A549 (cell line): ENCODE measurements at regions not wholly inside any gene's neighbourhood (a gene's known extent, or its start where the extent isn't known, plus 50 kb on each side); places are given as distances from the start of the nearest gene placed in this dataset.

Experiments used
- CBX2 ChIP-seq: fragments of 200-600 bp; sonication (generic); IDR thresholded peaks from 2 replicates; pipeline ENCODE4 v1.6.1; 2016; ENCODE audit warnings: low read depth, mild to moderate bottlenecking, borderline replicate concordance
- CEBPB ChIP-seq, 2 experiments: fragments of >200 bp in 1 of 2; sonication (Bioruptor Twin) in 1 of 2; formaldehyde crosslinking in 1 of 2; IDR thresholded peaks; 2 replicates each; pipeline ENCODE4 v1.6.1; 2012 to 2016
- CHD4 ChIP-seq: fragments of 200-600 bp; sonication (generic); IDR thresholded peaks from 2 replicates; pipeline ENCODE4 v1.6.1; 2016; ENCODE audit warnings: antibody characterized with exemption, mild to moderate bottlenecking, borderline replicate concordance
- EP300 ChIP-seq, 2 experiments: fragments of >200 bp; sonication (Bioruptor Twin); formaldehyde crosslinking; IDR thresholded peaks; 2 replicates in 1 of 2; 3 replicates in 1 of 2; pipeline ENCODE4 v1.6.1; 2016 to 2017
- GATA3 ChIP-seq: IDR thresholded peaks from 2 replicates; pipeline ENCODE4 v1.6.1; 2012; ENCODE audit warnings: borderline replicate concordance
- MAFK ChIP-seq: fragments of 450-650 bp; IDR thresholded peaks from 2 replicates; pipeline ENCODE4 v1.6.1; 2014; ENCODE audit not compliant: partially characterized antibody
- POLR2A ChIP-seq: IDR thresholded peaks from 2 replicates; pipeline ENCODE4 v1.6.1; 2012; ENCODE audit warnings: mild to moderate bottlenecking, low read length
- RAD21 ChIP-seq, 2 experiments: fragments of >200 bp in 1 of 2; sonication (Bioruptor Twin) in 1 of 2; formaldehyde crosslinking in 1 of 2; IDR thresholded peaks in 1 of 2; conservative IDR thresholded peaks in 1 of 2; 2 replicates in 1 of 2; 3 replicates in 1 of 2; pipeline ENCODE4 v1.6.1; 2012 to 2018; ENCODE audit warnings: inconsistent platforms in 1 of 2
- SREBF2 ChIP-seq: fragments of 450-650 bp; IDR thresholded peaks from 2 replicates; pipeline ENCODE4 v1.6.1; 2014; ENCODE audit warnings: mild to moderate bottlenecking, moderate library complexity
- TP53 ChIP-seq: fragments of 250-450 bp; sonication (Bioruptor Pico); IDR thresholded peaks from 2 replicates; pipeline ENCODE4 v1.5.0; 2021; ENCODE audit warnings: mild to moderate bottlenecking, moderate library complexity
- ZFP36 ChIP-seq: fragments of 450-650 bp; IDR thresholded peaks from 2 replicates; pipeline ENCODE4 v1.6.1; 2014; ENCODE audit warnings: borderline replicate concordance; ENCODE audit not compliant: partially characterized antibody
- TF ChIP-seq, protein P1 (sequence below): fragments of >200 bp; sonication (Bioruptor Twin); formaldehyde crosslinking; IDR thresholded peaks from 3 replicates; pipeline ENCODE4 v1.5.1; 2016
- TF ChIP-seq, protein P2 (sequence below): IDR thresholded peaks from 2 replicates; pipeline ENCODE4 v1.6.1; 2012
- TF ChIP-seq, protein P3 (sequence below): fragments of 200-600 bp; sonication (generic); IDR thresholded peaks from 2 replicates; pipeline ENCODE4 v1.6.1; 2016; ENCODE audit warnings: antibody characterized with exemption, mild to moderate bottlenecking, moderate library complexity

DNA sequence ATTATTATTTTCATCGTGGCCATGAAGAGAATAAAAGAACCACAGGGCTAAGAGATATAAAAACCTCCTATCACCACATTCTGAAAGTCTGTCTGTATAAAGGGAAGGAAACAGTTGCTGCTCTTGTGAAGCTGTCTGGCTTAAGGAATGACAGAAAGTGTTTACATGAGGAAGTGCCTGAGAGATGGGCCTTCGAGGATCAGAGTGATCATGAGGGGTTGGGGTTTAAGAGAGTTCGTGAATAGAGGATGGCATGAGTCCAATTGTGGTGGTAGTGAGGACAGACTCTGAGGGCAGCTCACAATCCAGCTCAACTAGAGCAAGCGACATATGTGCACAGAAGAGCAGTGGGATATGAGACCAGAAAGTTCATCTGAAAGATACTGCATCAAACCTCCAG lies 65.8 kb upstream of the PIEZO2 start:
- TF ChIP-seq CBX2 (no peak), MAFK (no peak), POLR2A (no peak), ZFP36 (no peak), EP300 (IDR thresholded peaks at IDR 0.05) (no peak), CEBPB (IDR thresholded peaks at IDR 0.05) (no peak), CHD4 (no peak), SREBF2 (no peak), RAD21 (conservative IDR thresholded peaks at IDR 0.05 in 1 of 2, IDR thresholded peaks at IDR 0.05 in 1 of 2) (no peak), TP53 (CRISPR knock-in tag) (no peak), GATA3 (no peak)
- TF ChIP-seq, protein P1, sequence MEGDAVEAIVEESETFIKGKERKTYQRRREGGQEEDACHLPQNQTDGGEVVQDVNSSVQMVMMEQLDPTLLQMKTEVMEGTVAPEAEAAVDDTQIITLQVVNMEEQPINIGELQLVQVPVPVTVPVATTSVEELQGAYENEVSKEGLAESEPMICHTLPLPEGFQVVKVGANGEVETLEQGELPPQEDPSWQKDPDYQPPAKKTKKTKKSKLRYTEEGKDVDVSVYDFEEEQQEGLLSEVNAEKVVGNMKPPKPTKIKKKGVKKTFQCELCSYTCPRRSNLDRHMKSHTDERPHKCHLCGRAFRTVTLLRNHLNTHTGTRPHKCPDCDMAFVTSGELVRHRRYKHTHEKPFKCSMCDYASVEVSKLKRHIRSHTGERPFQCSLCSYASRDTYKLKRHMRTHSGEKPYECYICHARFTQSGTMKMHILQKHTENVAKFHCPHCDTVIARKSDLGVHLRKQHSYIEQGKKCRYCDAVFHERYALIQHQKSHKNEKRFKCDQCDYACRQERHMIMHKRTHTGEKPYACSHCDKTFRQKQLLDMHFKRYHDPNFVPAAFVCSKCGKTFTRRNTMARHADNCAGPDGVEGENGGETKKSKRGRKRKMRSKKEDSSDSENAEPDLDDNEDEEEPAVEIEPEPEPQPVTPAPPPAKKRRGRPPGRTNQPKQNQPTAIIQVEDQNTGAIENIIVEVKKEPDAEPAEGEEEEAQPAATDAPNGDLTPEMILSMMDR, result no peak
- TF ChIP-seq, protein P2, sequence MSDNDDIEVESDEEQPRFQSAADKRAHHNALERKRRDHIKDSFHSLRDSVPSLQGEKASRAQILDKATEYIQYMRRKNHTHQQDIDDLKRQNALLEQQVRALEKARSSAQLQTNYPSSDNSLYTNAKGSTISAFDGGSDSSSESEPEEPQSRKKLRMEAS, result no peak
- TF ChIP-seq, protein P3, sequence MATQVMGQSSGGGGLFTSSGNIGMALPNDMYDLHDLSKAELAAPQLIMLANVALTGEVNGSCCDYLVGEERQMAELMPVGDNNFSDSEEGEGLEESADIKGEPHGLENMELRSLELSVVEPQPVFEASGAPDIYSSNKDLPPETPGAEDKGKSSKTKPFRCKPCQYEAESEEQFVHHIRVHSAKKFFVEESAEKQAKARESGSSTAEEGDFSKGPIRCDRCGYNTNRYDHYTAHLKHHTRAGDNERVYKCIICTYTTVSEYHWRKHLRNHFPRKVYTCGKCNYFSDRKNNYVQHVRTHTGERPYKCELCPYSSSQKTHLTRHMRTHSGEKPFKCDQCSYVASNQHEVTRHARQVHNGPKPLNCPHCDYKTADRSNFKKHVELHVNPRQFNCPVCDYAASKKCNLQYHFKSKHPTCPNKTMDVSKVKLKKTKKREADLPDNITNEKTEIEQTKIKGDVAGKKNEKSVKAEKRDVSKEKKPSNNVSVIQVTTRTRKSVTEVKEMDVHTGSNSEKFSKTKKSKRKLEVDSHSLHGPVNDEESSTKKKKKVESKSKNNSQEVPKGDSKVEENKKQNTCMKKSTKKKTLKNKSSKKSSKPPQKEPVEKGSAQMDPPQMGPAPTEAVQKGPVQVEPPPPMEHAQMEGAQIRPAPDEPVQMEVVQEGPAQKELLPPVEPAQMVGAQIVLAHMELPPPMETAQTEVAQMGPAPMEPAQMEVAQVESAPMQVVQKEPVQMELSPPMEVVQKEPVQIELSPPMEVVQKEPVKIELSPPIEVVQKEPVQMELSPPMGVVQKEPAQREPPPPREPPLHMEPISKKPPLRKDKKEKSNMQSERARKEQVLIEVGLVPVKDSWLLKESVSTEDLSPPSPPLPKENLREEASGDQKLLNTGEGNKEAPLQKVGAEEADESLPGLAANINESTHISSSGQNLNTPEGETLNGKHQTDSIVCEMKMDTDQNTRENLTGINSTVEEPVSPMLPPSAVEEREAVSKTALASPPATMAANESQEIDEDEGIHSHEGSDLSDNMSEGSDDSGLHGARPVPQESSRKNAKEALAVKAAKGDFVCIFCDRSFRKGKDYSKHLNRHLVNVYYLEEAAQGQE, result no peak
